GM19043 (cell line): ENCODE measurements at regions not wholly inside any gene's neighbourhood (a gene's known extent, or its start where the extent isn't known, plus 50 kb on each side); places are given as distances from the start of the nearest gene placed in this dataset.
"Not testable (repeated sequence)": the region's sequence is repeated elsewhere in the genome, so short reads cannot be mapped to it uniquely, and the experiment has no call there.

Experiments used
- ATAC-seq: cut with Tn5 transposase; IDR thresholded peaks from one replicate; pipeline ENCODE4 v1.9.1; 2021; ENCODE audit warnings: low read depth; ENCODE audit not compliant: unreplicated experiment

DNA sequence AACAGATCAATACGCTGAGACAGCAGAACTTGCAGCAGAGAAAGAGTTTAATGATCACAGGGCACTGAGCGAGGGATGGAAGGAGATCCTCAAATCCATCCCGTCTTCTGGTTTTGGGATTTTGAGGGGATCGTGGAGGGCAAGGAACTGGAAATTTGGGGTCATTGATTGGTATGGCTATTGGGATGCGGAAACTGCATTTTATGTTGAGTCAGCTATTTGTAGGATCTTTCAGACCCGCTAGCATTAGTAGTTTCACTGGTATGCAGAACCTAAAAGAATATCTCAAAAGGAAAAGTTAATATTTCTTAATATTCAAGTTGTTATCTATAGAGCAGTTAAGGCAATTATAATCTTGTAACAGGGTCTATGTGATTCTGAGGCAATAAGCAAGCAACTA, 771.7 kb upstream of the CTNND2 start:
- ATAC-seq: no peak

DNA sequence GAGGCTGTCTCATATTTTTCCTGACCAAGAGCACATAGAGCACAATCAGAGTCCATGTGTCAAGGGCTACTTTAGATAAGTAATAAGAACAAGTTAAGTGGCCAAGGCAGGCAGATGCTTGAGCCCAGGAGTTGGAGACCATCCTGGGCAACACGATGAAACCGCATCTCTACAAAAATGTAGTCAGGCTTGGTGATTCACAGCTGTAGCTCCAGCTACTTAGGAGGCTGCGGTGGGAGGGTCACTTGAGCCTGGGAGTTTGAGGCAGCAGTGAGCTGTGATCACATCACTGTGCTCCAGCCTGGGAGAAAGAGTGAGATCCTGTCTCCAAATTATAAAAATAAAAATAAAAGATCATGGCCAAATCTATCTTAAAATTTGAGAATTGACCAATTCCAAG, 767.9 kb upstream of the CTNND2 start:
- no peak for ATAC-seq

DNA sequence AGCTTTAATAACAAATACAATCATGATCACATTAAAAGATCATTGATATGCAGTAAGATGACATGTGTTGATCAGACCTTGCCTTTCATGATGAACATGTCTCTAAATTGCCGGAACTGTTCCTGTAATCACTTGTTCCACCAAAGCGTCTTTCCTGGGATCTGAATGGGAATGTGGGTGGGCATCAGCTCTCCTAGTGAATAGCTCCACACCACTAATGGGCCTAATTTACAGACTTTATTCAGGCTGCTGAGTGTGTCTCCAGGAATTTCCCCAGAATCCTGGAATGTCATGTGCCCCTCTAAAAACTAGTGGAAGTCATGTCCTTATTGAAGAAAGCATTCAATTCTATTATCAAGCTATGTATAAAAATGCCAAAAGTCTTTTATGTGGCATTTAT, 765.1 kb upstream of the CTNND2 start:
- no peak for ATAC-seq

DNA sequence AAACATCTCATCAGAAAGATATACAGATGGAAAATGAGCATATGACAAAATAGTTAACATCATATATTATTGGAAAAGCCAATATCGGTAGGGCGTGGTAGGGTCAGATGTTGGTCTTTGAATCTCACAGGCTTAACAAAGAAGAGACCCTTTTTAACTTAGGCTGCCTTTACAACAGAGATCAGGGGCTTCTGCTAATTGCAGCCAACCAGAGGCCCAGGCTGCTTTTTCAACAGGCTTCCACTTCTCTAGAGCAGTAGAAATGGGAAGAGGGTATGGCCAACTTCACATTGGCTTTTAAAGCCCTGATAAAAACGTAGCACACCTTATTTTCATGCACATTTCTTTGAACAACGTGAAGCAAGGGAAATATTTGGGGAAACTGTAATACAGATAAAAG, 764.3 kb upstream of the CTNND2 start:
- no peak for ATAC-seq

DNA sequence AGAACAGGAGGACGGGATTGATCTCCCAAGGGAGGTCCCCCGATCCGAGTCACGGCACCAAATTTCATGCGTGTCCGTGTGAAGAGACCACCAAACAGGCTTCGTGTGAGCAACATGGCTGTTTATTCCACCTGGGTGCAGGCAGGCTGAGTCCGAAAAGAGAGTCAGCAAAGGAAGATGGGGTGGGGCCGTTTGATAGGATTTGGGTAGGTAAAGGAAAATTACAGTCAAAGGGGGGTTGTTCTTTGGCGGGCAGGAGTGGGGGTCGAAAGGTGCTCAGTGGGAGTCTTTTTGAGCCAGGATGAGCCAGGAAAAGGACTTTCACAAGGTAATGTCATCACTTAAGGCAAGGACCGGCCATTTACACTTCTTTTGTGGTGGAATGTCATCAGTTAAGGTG, 763.6 kb upstream of the CTNND2 start:
- ATAC-seq: not testable (repeated sequence)

DNA sequence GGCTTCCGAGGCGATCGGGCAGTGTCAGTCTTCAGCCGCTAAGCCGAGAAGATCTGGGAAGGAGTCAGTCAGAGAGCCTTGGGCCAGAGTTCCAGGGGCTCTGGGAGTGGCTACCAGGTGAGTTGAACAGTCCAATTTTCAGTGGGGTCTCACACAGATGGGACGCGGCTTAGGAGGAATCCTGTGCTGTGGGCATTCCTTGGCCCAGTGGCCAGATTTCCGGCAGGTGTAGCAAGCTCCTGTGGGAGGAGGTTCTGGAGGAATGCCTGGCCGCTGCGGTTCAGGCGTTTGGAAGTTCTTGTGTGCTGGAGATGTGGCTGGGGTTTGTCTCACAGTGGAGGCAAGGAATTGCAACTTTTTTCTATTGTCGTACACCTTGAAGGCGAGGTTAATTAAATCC, 761.5 kb upstream of the CTNND2 start:
- ATAC-seq: not testable (repeated sequence)

DNA sequence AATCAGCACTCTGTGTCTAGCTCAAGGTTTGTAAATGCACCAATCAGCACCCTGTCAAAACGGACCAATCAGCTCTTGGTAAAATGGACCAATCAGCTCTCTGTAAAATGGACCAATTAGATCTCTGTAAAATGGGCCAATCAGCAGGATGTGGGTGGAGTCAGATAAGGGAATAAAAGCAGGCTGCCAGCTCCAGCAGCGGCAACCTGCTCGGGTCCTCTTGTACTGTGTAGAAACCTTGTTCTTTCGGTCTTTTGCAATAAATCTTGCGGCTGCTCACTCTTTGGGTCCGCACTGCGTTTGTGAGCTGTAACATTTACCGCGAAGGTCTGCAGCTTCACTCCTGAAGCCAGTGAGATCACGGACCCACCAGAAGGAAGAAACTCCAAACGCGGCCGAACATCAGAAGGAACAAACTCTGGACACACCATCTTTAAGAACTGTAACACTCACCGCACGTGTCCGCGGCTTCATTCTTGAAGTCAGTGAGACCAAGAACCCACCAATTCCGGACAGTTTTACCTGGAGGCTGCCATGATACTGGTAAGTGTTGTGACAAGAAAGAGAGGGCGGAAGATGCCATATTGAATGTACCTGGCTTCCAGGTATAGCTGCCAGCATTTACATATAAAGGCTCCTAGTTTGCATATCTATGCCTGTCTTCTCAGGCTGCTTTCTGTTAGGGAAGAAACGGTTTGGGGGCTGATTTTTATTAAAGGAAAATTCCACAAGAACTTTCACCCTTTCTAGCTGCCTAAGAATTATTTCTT, 758.5 kb upstream of the CTNND2 start:
- no peak for ATAC-seq

DNA sequence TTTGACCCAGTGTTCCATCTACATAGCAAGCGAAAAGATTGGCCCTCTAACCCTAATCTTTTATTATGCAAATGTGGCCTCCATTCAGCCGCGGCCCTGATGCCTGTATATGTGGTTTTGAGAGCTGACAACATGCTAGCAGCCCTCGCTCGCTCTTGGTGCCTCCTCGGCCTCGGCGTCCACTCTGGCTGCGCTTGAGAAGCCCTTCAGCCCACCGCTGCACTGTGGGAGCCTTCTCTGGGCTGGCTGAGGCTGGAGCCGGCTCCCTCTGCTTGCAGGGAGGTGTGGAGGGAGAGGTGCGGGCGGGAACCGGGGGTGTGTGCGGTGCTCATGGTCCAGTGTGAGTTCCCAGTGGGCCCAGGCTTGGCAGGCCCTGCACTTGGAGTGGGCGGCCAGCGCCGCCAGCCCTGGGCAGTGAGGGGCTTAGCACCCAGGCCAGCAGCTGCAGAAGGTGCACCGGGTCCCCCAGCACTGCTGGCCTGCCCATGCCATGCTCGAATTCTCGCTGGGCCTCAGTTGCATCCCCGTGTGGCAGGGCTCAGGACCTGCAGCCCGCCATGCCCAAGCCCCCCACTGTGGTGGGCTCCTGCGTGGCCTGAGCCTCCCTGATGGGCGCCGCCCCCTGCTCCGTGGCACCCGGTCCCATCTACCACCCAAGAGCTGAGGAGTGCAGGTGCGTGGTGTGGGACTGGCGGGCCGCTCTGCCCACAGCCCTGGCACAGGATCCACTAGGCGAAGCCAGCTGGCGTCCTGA, 757.5 kb upstream of the CTNND2 start:
- ATAC-seq: no peak

DNA sequence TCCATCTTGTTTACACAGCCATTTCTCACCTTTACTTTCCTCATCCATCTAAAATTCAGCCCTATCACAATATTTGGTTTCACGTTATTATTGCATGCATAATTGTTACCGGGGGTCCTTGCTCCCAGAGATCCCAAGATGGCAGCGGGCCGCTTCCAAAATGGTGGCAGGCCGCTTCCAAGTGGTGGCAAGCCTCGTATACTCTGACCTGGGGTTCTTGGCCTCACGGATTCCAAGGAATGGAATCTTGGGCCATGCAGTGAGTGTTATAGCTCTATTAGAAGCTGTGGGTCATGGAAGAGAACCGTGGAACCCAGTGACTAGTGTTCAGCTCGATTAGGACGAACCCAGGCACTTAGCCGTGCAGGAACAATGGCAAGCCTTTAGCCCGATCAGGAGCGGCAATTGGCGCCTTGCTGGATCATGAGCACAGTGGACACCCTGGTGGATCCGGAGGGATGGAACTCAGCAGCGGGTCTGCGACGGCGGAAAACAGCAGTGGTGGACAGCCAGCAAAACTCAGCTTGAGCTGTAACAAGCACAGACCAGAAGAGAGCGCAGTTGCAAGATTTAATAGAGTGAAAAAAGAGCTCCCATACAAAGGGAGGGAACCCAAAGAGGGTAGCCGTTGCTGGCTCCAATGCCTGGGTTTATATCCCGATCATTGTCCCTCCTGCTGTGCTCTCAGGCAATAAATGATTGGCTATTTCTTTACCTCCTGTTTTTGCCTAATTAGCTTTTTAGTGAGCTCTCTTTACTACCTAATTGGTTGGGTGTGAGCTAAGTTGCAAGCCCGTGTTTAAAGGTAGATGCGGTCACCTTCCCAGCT, 756.2 kb upstream of the CTNND2 start:
- ATAC-seq: not testable (repeated sequence)

DNA sequence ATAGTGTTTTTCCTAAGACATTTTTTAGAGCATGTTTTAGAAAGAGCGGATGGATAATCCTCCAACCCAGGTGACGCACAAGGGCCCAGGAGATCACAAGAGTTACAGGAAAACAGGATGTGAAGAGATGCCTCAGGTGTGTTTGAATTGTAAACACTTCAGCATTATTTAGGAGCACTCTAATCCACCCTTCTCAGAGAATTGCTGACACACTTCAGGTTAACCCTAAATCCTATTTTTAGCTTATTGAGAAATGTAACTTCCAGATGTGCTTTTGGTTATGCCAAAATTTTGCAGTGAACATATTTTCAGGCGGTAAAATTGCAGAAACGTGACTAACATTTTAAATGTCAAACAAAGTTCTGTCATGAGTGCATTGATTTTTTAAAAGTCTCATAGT, 755.4 kb upstream of the CTNND2 start:
- no peak for ATAC-seq

DNA sequence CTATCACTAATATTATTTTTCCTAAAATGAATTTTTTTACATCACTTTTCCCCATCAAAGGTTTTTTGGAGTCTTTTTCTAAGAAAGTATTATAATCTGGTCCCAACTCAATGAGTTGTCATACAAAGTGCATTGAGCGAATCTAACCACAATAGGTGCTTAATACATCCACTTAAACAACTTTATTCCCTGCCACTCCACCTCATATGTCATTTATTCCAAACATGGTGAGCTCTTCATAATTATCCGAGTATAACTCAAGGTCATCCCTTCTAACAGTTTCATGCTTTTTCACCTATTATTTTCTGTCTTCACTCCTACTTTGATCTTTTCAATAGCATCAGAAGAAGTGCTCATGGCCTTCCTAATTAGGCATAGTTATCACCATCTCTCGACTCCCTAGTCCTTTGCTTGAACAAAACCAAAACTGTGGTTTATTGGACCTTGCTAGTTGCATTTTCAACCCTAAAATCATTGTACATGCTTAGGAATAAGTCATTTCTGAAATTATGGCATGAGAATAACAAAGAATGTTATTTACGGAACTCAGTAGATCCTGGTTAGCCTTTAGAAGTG, 754.7 kb upstream of the CTNND2 start:
- ATAC-seq: no peak

DNA sequence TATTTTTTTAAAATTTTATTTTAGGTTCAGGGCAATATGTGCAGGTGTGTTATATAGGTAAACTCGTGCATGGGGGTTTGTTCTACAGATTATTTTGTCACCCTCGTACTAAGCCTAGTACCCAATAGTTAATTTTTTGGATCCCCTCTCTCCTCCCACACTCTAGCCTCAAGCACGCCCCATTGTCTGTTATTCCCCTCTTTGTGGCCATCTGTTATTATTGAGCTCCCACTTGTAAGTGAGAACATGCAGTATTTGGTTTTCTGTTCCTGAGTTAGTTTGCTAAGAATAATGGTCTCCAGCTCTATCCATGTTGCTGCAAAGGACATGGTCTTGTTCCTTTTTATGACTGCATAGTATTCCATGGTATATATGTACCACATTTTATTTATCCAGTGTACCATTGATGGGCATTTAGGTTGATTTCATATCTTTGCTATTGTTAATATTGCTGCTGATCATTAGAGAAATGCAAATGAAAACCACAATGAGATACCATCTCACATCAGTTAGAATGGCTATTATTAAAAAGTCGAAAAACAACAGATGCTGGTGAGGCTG, 753.7 kb upstream of the CTNND2 start:
- not testable (repeated sequence) for ATAC-seq

DNA sequence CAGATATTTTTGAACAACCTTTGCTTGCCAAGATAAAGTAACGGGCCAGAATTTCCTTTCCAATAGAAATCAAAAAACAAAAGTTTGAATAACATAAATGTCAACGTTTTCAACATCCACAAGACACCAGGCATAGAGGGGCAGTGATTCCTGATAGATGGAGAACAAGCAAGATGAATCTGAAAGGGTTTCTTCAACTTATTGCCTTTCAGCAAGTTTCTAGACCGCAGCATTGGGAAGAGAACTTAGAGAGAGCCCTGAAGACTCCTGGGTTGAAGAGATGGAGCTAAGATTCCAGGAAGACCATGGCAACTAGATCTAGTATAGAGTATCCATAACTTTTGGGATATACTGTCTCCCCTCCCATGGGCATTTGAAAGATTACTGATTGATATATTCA, 751.4 kb upstream of the CTNND2 start:
- no peak for ATAC-seq

DNA sequence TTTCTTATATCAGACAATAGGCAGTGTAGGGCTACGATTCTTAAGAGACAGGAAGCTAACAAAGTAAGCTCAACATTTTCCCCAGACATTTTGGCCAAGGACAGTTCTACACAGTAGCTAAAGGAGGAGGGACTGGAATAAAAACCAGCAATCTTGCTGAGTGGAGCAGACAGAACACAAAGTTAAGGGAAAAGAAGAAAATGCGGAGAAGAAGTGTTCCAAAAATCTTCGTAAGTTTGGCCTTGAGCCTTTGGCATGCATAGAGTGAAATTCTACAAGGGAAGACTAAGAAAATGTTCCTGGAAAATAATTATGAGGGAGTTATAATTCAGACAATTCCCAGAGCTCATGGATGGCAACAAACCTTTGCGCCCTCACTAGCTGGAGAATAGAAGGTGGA, 748.0 kb upstream of the CTNND2 start:
- ATAC-seq: no peak

DNA sequence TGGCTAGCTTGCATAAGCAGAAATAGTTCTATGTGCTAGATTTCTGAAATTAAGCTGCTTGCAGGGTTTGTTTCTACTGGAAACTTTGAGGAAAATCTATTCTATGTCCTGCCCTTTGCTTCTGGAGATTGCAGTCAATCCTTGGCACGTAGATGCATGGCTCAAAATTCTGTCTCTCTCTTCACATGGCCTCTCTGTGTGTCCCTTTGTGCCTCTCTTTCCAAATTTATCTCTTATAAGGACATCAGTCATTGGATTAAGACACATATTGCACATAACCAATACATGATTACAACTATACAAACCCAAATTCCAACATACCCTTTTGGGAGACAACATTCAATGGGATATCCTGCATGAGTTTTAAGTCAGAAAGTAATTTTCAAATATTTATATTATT, 744.3 kb upstream of the CTNND2 start:
- no peak for ATAC-seq

DNA sequence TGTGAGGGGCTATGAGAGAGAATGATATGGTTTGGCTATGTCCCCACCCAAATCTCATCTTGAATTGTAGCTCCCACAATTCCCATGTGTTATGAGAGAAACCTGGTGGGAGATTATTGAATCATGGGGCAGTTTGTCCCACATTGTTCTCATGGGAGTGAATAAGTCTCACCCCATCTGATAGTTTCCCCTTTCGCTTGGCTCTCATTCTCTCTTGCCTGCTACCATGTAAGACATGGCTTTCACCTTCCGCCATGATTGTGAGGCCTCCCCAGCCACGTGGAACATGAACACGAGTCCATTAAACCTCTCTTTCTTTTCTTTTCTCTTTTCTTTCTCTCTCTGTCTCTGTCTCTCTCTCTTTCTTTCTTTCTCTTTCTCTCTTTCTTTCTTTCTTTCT, 743.4 kb upstream of the CTNND2 start:
- no peak for ATAC-seq

DNA sequence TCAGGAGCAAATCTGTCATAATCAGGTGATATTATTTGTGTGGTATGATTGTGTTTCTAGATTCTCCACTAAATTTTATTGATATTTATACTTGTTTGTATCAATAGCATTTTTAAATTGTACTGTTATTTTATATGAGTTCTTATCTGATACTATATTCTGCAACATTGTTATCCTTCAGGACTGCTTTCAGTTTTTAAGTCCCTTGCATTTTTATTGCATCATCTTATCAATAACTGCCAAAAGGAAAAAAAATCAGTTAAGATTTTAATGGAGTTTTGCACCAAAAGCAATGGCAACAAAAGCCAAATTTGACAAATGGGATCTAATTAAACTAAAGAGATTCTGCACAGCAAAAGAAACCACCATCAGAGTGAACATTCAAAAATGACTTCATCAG, 741.3 kb upstream of the CTNND2 start:
- no peak for ATAC-seq

DNA sequence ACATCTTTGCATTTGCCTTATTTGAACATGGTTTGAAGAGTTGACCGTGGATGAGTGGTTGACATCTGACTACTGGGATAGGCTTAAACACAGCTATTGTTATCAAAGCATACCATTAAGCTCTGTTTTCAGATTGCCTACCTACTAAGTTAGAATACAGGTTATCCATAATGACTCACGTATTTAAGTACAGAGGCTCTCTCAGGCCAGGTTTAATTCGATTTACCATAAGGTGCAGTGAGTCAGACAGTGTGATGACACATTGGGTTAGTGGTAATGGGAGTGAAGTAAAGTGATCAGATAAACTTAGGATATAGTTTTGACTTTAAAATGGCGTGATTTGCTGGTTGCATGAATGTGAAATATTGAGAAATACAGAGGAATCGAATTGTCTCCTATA, 732.0 kb upstream of the CTNND2 start:
- ATAC-seq: no peak

DNA sequence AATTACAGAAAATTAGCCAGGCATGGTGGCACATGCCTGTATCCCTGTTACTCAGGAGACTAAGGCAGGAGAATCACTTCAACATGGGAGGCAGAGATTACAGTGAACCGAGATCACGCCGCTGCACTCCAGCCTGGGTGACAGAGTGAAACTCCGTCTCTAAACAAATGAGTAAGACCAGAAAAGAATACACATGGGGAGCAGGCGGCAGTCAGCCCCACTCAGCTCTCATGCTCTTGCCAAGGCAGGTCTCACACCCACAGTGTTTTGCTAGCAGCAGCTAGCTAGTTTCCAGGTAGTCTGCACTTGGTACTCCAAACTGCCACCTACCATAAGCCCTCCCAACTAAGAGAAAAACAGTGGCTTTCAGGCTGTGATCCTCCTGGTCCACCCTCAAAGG, 722.3 kb upstream of the CTNND2 start:
- ATAC-seq: no peak

DNA sequence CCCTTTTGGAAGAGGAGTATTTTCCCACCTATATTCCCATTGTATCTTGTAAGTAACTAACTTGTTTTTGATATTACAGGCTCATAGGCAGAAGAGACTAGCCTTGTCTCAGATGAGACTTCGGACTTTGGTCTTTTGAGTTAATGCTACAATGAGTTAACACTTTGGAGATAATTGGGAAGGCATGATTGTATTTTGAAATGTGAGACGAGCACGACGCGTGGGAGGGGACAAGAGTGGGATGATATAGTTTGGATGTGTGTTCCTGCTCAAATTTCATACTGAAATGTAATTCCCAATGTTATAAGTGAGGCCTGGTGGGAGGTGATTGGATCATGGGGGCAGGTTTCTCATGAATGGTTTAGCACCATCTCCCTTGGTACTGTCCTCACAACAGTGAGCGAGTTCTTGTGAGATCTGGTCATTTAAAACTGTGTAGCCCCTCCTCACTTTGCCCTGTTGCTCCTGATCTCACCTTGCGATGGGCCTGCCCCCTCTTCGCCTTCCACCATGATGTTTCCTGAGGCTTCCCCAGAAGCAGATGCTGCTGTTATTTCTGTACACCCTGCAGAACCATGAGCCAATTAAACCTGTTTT, 721.5 kb upstream of the CTNND2 start:
- no peak for ATAC-seq
